Superior temporal gyrus (tissue), 1 donor: ENCODE measurements at regions not wholly inside any gene's neighbourhood (a gene's known extent, or its start where the extent isn't known, plus 50 kb on each side); places are given as distances from the start of the nearest gene placed in this dataset.
A peak's percentile ranks its signal among the peaks of the same experiment; 100 is the strongest.
"Not testable (repeated sequence)": the region's sequence is repeated elsewhere in the genome, so short reads cannot be mapped to it uniquely, and the experiment has no call there.

Source experiments
- DNase-seq: peaks from one replicate; pipeline ENCODE4 v3.0.0-alpha.2; 2016; ENCODE audit errors: extremely low spot score

DNA sequence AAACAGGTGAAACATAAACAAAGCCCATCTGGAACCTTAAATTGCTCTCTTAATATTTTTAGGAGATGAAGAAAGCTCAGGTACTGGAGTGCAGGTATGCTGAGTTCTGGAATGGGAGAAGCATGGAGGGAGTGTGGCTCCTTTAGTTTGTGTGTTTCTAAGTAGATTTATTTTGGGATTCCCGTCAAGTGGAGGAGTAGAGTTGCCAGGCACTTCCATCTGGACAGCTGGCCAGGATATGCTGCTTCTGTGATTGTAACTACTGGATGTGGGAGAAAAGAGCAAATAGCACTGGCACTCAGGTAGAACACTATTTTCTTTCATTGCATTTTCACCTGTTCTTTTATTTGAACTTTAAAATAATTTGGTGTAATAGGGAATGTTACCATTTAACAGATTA lies 182.3 kb upstream of the MAST4 start:
- DNase-seq, result peak; percentile 27

DNA sequence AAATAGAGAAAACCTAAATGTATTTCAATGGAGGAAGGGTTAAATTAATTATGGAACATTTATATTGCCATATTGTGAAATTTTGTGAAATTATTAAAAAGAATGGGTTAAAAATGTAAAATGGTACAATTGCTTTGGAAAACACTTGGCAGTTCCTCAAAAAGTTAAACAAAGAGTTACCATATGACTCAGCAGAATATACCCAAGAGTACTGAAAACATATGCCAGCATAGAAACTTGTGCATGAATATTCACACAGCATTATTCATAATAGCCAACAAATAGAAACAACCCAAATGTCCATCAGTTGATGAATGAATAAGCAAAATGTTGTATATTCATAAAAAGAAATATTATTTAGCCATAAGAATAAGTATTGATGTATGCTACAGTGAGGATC lies 181.0 kb upstream of the MAST4 start:
- no peak for DNase-seq

DNA sequence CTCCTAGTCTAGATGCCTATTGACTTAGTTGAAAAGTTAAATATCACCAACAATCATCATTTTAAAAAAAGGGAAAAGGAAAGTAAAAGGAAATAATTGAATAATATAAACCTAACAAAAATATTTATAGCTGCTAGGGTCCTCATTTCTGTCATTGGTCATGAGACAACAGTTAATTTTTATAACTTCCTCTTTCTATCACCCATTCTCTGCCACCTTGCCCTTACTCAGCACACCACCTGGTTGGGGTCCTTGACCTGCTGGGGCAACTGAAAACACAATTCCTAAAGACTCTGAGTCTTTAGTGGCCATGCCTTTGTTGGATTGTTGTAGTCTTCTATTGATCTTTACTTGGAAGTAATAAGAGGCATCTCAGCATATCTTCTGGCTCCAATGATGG lies 179.5 kb upstream of the MAST4 start:
- no peak for DNase-seq

DNA sequence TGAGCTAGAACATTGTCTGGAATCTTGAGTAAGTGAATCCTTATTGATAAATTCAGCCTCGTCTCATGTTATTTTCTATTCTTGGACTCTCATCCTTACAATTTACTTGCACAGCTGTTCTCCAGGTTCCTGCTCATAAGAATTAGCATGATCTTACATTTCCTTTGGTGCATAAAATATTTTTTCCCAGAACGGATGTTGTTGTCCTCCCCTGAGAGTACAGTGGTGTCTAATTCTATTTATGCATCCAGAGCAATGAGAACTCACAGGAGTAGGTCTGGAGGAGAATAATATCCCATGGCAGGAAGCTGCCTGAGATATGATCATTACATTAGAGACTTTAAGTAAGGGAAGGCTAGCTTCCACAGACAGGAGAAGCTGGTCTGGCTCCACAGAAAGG lies 178.4 kb upstream of the MAST4 start:
- peak; percentile 16 for DNase-seq

DNA sequence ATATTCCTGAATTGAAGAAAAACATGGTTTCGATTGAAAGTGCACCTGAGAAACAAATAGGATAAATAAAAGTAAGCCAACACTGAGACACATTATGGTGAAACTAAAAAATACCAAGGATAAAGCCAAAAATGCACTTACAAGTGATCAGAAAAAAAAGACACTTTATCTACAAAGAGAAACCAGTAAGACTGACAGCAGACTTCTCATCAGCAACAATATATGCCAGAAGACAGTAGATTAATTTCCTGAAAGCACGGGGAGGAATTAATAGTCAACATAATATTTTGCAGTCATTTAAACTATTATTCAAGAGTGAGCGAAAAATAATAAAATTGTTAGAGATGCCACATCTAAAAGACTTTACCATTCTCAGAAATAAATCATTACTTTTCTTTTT lies 172.7 kb upstream of the MAST4 start:
- no peak for DNase-seq

DNA sequence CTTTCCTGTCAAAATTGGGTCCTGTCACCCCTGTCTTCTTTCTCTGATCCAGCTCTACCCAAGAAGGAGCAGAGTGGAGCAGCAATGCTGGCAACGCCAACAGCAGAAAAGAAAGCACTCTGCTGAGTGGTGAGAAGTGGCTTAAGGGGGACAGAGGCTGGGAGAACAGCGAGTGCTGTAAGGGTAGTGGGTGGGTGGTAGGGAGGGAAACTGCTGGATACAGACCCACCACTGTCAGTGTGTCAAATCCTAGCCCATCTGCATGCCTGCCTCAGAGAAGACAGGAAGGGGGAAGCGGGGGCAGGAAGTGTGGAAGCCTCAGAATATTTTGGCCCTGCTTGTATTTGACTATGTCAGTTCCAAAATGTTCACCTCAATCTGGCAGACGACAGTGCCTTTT lies 170.4 kb upstream of the MAST4 start:
- DNase-seq, result no peak

DNA sequence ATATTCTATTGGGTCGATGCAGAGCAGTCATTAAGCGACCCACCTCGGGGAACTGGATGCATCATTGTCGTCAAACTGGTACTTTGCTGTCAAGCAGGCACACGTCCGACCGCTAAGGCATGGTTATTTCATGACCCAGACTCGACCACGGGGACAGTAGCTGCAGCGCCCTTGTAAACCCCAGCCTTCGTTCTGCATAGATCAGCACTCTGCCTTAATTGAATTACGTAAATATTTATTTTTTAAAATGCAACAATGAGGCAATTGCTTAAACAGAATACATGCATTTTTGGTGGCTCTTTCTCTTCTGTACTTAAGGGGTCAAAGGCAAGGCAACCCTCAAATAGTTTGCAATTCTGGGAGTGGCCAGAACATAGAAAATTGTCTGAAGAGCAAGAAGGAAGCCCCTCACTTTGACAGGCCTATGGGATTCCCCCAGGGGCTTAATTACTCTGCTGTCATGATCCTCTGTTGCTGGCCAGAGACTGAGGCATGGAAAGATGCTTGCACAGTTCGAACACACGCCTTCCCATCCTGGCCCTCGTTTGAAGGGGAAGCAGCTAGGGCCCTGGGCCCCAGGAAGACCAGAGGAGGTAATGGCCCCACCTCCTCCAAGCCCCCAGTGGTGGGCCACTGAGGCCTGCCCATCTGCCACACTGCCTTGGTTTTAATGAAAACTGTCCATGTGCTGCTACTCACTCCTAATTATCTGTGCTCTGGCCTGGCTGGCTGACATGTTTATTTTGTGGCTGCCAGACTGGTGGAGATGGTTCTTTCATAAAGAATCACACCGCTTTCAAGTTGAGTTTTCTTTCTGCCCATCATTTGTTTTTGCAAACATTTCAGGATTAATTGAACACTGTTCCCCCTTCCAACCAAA lies 169.7 kb upstream of the MAST4 start:
- no peak for DNase-seq

DNA sequence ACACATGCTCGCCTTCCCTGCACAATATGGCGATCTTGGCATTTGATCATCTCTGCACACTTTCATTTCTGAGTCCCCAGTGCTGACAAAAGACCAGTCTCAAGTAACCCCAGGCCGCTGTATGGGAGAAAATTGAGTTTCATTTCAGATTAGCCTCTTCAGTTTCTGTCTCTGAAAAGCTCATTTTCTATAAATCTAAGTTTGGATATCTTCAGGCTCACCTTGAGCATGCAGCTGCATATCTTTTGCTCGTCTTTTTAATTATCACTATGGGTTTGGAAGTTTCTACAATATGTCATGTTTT lies 169.1 kb upstream of the MAST4 start:
- DNase-seq, result no peak

DNA sequence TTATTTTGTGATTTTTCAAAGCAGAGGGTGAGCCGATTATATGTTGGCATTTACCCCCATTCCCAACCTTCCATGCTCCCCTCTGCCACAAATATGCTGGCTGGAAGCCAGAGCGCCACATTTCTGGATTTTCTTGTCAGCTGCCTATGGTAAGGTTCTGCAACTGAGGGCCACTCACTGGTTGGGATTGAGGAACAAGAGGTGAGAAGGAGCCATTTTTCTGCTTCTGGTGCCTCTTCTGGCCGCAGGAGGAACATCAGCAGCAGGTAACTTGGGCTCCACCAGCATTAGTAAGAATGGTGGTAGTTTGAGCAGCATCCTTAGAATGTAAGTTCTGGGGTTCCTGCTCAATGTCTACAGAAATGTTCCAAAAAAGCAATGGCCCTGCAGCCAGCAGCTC lies 159.5 kb upstream of the MAST4 start:
- no peak for DNase-seq

DNA sequence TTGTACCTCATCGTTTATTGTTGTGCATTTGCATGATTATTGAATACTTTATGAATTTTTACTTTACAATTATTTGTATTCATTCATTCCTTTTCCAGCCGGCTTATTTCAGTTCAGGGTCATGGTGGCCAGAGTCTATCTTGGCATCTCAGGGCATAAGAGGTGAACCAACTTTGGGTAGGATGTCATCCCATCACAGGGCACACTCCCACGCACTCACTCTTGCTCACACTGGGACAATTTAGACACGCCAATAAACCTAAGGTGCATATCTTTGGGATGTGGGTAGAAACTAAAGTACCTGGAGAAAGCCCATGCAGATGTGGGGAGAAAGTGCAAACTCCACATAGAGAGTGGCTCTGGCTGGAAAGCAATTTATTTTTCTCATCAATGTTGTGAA lies 158.1 kb upstream of the MAST4 start:
- DNase-seq, result no peak

DNA sequence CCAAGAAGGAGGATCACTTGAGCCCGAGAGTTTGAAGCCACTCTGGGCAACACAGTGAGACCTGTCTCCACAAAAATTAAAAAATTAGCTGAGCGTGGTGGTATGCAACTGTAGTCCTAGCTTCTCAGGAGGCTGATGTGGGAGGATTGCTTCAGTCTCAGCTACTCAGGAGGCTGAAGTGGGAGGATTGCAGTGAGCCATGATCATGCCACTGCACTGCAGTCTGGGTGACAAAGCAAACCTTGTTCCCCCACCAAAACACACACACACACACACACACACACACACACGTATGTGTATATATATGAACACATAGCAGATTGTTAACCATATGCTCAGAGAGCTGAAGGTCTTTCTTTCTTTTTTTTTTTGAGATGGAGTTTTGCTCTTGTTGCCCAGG lies 157.5 kb upstream of the MAST4 start:
- DNase-seq, result no peak

DNA sequence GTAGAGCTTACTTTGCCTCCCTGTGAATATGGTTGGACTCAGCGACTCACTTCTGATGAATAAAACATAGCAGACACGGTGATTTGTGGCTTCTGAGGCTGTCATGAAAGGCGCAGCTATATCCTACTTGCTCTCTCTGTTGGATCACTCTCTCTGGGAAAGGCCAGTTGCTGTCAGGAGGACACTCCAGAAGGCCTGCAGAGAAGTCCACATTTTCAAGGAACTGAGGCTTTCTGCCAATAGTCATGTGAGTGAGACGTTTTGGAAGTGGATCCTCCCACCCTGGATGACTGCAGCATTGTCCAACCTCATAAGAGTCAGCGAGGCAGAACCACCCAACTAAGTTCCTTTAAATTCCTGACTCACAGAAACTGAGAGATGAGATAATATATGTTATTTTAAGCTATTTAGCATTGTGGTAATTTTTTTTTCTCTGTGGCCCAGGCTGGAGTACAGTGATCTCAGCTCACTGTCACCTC lies 156.0 kb upstream of the MAST4 start:
- DNase-seq, result no peak

DNA sequence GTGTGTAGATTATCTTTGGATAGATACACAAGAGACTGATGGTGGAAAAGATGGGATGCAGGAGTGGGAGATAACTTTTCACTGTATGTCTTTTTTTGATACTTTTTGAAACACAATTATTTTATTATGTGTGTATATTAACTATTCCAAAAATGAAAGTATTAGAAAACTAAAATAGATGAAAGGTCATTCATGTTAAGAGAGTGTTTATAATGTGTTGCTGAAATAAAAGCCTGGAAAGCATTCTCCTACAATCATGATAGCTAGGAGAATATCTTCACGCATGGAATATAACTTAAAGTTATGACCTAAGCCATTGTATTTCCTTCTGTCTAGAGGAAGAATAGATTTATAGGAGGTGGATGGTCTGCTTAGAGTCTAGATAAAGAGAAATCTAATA lies 154.8 kb upstream of the MAST4 start:
- no peak for DNase-seq

DNA sequence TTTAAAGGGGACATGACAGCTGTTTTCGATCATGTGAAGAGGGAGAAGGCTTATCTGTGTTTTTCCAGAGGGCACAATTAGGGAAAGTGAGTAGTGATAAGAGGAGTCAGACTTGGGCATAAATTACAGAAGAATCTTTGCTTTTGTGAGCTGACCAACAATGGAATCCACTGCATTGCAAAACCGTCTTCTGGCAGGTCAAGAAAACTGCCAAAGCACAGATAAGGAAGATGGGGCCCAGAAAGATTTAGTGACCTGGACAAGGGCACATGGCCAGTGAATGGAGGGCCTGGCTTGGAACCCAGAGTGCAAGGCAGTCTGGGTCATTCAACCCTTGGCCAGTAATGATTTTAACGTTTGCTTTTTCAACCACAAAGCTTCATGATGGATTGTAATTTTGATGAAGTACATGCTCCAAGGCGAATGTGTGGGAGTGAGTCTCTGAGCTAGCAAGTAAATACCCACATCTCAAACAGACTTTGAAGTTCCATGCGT lies 153.2 kb upstream of the MAST4 start:
- DNase-seq, result no peak

DNA sequence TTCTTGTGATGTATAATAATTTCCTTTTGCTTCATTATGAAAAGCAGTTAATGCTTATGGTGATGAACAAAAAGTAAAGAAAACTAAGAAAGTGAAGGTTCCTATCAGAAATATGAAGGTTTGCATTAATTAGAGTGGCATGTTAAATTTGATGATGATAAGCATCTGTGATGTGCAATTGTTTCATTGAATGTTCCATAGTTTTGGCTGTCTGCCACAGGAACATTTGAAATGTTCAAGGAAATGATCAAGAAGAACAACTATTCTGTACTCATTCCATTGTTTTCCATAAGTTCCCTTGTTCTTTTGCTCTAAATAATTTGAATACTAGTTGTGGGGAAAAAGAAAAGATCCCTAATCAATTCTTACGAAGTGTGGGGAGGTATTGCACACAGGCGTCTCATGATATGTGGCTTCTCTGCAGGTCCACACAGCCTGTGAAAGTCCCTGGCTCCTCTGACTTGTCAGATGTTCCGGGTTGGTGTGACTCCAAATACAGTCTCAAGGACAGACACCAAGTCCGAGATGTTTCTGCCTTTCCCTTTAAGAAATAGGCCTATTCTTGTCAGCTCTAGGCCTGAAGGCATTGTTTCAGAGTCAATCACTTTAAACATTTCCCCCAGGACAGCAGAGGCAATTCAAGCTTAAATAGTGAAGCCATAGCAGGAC lies 152.6 kb upstream of the MAST4 start:
- no peak for DNase-seq

DNA sequence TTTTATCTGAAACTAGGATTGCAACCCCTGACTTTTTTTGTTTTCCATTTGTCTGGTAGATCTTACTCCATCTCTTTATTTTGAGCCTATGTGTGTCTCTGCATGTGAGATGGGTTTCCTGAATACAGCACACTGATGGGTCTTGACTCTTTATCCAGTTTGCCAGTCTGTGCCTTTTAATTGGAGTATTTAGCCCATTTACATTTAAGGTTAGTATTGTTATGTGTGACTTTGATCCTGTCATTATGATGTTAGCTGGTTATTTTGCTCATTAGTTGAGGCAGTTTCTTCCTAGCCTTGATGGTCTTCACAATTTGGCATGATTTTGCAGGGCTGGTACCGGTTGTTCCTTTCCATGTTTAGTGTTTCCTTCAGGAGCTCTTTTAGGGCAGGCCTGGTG lies 148.1 kb upstream of the MAST4 start:
- DNase-seq, result not testable (repeated sequence)

DNA sequence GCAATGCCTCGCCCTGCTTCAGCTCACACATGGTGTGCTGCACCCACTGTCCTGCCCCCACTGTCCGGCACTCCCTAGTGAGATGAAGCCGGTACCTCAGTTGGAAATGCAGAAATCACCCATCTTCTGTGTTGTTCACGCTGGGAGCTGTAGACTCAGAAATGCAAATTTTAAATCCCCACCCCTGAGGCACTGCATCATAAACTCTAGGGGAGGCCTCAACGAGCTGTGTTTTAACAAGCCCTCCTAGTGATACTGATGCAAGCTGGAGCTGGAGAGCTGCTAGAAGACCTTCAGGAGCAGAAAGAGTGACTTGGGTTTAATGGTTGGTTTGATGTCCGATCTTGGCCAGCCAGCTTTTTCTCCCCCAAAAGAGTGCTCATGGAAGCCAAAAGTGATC lies 146.0 kb upstream of the MAST4 start:
- DNase-seq, result no peak

DNA sequence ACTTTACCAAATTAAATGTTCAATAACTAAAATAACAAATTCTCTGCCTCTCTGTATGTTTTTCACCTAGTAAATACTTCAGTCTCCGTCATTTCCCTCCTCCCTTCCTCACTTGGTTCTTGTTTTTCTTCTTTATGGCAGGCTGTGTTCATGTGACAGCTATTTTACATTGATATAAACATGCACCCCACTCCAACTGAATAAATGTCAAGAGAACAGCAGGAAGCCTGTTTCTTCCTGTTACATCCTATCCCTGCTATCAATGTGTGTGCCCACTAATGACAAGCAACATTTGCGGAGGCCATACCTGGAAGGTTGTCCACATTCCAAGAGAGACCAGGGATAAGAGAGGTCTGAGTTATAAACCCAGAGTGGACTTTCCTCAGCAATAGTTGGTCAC lies 145.2 kb upstream of the MAST4 start:
- DNase-seq, result no peak

DNA sequence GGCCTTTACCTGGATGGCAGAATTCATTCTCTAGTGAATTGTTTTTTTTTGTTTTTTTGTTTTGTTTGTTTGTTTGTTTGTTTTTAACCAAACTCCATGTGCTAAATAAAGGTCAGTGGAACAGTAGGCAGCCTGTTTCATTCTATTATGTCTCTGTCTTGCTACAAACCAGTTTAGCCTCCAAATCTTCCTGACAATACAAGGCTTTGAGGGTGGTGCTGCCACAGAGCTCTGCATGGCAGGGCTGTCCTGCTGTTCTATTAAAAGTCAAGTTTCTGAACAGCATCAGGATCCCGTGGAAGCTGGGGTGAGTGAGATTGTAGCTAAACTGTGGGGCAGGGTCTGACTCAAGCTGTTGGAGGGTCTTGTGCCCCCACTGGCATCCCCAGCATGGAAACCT lies 144.1 kb upstream of the MAST4 start:
- no peak for DNase-seq

DNA sequence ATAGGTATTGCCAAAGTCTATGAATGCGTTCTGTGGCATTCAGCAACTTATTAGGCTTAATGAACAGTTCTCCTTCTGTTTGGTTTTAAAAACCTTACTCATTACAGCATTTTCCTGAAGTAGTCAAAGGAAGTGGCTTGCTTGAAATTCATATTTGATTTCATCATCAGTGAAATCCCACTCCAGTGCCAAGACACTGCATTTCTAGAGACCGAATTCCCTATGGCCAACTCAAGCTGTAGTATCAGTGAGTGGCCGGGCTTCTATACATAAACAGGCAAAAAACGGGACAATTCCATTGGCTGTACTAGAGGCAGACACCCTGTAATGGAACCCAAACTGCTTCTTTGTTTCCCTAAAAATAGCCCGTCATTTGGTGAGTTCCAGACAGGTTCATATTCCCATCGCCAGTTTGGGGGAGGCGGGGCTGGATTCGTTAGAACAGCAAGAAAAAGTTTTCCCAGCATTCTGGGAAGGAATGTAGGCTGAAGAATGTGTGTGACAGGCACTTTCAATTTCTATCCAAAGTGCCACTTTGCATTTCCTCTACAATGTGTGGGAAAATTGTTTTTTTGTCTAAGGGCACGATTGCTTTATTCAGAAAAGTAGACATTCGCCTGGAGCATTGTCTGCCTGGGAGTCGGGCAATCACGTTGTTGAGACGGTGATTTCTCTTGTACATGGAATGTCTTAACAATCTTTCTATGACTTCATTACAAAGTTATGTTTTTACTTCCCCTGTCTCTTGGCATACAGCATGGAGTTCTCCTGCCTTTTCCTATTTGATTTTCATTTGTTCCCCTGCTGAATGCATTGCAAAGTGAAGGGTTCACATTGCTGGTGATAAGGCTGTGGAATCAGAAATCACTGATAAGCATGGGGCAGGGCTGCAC lies 141.8 kb upstream of the MAST4 start:
- no peak for DNase-seq

DNA sequence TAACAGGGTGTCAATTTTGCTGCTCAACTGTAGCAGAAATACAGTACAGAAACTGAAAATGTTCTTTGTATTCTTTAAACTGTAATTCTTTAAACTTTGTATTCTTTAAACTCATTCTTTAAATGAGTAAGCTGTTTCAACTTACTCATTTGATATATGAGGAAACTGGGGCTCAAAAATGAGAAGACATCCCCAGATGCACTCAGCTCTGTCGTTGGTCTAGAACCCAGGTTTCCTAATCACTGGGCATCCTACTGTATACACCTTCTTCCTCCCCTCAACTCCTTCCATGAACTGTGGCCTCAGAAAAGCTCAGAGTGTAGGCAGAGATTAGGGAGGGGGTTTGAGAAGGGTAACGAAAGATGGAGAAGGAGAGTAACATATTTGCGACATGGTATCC lies 136.5 kb upstream of the MAST4 start:
- no peak for DNase-seq

DNA sequence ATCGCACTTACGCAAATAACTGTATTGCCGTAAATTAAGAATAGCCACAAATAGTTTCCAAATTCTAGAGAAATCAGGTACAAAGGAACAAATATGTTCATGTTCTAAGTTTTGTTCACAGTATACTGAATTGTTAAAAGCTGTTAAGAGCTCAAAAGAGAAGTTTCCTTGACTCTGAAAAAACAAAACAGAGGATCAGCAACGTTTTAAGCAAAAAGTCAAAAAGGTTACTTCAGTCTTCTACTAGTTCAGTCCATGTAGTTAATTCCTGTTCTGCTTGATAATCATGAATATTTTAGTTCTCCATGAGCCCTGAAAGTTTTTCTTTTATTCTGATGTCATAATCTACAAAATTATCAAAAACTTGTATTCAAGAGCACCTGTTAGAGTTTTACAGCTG lies 128.6 kb upstream of the MAST4 start:
- DNase-seq, result no peak
